HUES6 (cell line): ENCODE measurements at regions not wholly inside any gene's neighbourhood (a gene's known extent, or its start where the extent isn't known, plus 50 kb on each side); places are given as distances from the start of the nearest gene placed in this dataset.
A peak's percentile ranks its signal among the peaks of the same experiment; 100 is the strongest.

ENCODE experiments used
- H3K27ac ChIP-seq: 2 replicates; pipeline ENCODE4 v1.7.0; 2013; ENCODE audit warnings: low read depth, mild to moderate bottlenecking, low read length, inconsistent platforms
- H3K27me3 ChIP-seq: 2 replicates; pipeline ENCODE4 v1.6.1; 2013; ENCODE audit warnings: low read length; ENCODE audit not compliant: control insufficient read depth, insufficient read depth
- H3K36me3 ChIP-seq: 2 replicates; pipeline ENCODE4 v1.6.1; 2013; ENCODE audit warnings: low read length; ENCODE audit not compliant: control insufficient read depth, insufficient read depth
- H3K4me1 ChIP-seq: 2 replicates; pipeline ENCODE4 v1.6.1; 2013; ENCODE audit warnings: low read length; ENCODE audit not compliant: control insufficient read depth, insufficient read depth
- H3K4me3 ChIP-seq: 2 replicates; pipeline ENCODE4 v1.5.1; 2013; ENCODE audit warnings: low read depth, low read length
- H3K9ac ChIP-seq: one replicate; pipeline ENCODE4 v1.6.1; 2013; ENCODE audit warnings: mild to moderate bottlenecking, low read length
- H3K9me3 ChIP-seq: 2 replicates; pipeline ENCODE4 v1.6.1; 2013; ENCODE audit warnings: low read depth, low read length; ENCODE audit not compliant: control insufficient read depth, insufficient read depth

GRCh38 chr9:121592265-121592664, 59.2 kb upstream of the DAB2IP start:
- H3K27ac ChIP-seq: no peak overlapping the region
- H3K4me3 ChIP-seq: no peak overlapping the region
- peaks cover 5% of the 10 kb centered on the region; the same call in 1 of the 2 replicates for H3K9me3 ChIP-seq
- no peaks in the 10 kb centered on the region for H3K4me1 ChIP-seq
- H3K27me3 ChIP-seq: peaks cover 26% of the 10 kb centered on the region
- H3K9ac ChIP-seq: no peak overlapping the region
- no peaks in the 10 kb centered on the region for H3K36me3 ChIP-seq

GRCh38 chr9:121593066-121593465, 58.4 kb upstream of the DAB2IP start:
- peaks cover 24% of the 10 kb centered on the region for H3K27me3 ChIP-seq
- peaks cover 7% of the 10 kb centered on the region; the same call in 1 of the 2 replicates for H3K9me3 ChIP-seq
- H3K4me3 ChIP-seq: no peak overlapping the region
- H3K9ac ChIP-seq: no peak overlapping the region
- H3K36me3 ChIP-seq: no peaks in the 10 kb centered on the region
- peaks cover 6% of the 10 kb centered on the region for H3K4me1 ChIP-seq
- H3K27ac ChIP-seq: no peak overlapping the region

GRCh38 chr9:121596515-121596914, 54.9 kb upstream of the DAB2IP start:
- H3K4me3 ChIP-seq: no peak overlapping the region
- peaks cover 23% of the 10 kb centered on the region for H3K27me3 ChIP-seq
- no peak overlapping the region for H3K27ac ChIP-seq
- H3K9me3 ChIP-seq: peaks cover 7% of the 10 kb centered on the region; the same call in 1 of the 2 replicates
- peaks cover 9% of the 10 kb centered on the region for H3K4me1 ChIP-seq
- no peaks in the 10 kb centered on the region for H3K36me3 ChIP-seq
- H3K9ac ChIP-seq: no peak overlapping the region

GRCh38 chr9:121597698-121598166, 53.7 kb upstream of the DAB2IP start:
- no peaks in the 10 kb centered on the region for H3K36me3 ChIP-seq
- H3K4me3 ChIP-seq: peak overlapping the region; percentile 89
- no peak overlapping the region; the same call in 1 of the 2 replicates for H3K27ac ChIP-seq
- peaks cover 26% of the 10 kb centered on the region for H3K27me3 ChIP-seq
- H3K9ac ChIP-seq: peak overlapping the region; percentile 55
- H3K4me1 ChIP-seq: peaks cover 9% of the 10 kb centered on the region
- H3K9me3 ChIP-seq: peaks cover 7% of the 10 kb centered on the region; the same call in 1 of the 2 replicates

GRCh38 chr9:121598167-121598964, 53.1 kb upstream of the DAB2IP start:
- Histone ChIP-seq H3K9me3 (peaks cover 7% of the 10 kb centered on the region; the same call in 1 of the 2 replicates), H3K36me3 (no peaks in the 10 kb centered on the region), H3K4me3 (peak overlapping the region; percentile 89), H3K27ac (peak overlapping the region; percentile 51; the same call in 1 of the 2 replicates), H3K4me1 (peaks cover 14% of the 10 kb centered on the region), H3K27me3 (peaks cover 26% of the 10 kb centered on the region), H3K9ac (peak overlapping the region; percentile 72)

GRCh38 chr9:121598965-121599871, 52.2 kb upstream of the DAB2IP start:
- H3K4me1 ChIP-seq: peaks cover 23% of the 10 kb centered on the region
- H3K27ac ChIP-seq: no peak overlapping the region
- H3K9ac ChIP-seq: peak overlapping the region; percentile 73
- no peaks in the 10 kb centered on the region for H3K36me3 ChIP-seq
- peaks cover 7% of the 10 kb centered on the region; the same call in 1 of the 2 replicates for H3K9me3 ChIP-seq
- peak overlapping the region; percentile 89 for H3K4me3 ChIP-seq
- peaks cover 26% of the 10 kb centered on the region for H3K27me3 ChIP-seq

GRCh38 chr9:121599872-121600585, 51.4 kb upstream of the DAB2IP start:
- H3K9ac ChIP-seq: peak overlapping the region; percentile 73
- no peak overlapping the region for H3K27ac ChIP-seq

GRCh38 chr9:121601194-121601593, 50.2 kb upstream of the DAB2IP start:
- H3K4me3 ChIP-seq: no peak overlapping the region
- H3K9ac ChIP-seq: no peak overlapping the region
- H3K27ac ChIP-seq: no peak overlapping the region
- H3K9me3 ChIP-seq: peaks cover 7% of the 10 kb centered on the region; the same call in 1 of the 2 replicates
- no peaks in the 10 kb centered on the region for H3K36me3 ChIP-seq
- H3K27me3 ChIP-seq: peaks cover 26% of the 10 kb centered on the region
- H3K4me1 ChIP-seq: peaks cover 29% of the 10 kb centered on the region

More at GRCh38 chr9:121599872-121600585, 51.4 kb upstream of the DAB2IP start:
- peaks cover 7% of the 10 kb centered on the region; the same call in 1 of the 2 replicates for H3K9me3 ChIP-seq
- no peaks in the 10 kb centered on the region for H3K36me3 ChIP-seq
- H3K4me1 ChIP-seq: peaks cover 29% of the 10 kb centered on the region
- peak overlapping the region; percentile 89 for H3K4me3 ChIP-seq
- peaks cover 26% of the 10 kb centered on the region for H3K27me3 ChIP-seq
